Skeletal muscle satellite cell (primary cell): ENCODE measurements at regions not wholly inside any gene's neighbourhood (a gene's known extent, or its start where the extent isn't known, plus 50 kb on each side); places are given as distances from the start of the nearest gene placed in this dataset.
A peak's percentile ranks its signal among the peaks of the same experiment; 100 is the strongest.
"Not testable (repeated sequence)": the region's sequence is repeated elsewhere in the genome, so short reads cannot be mapped to it uniquely, and the experiment has no call there.

Experiments used
- H3K27me3 ChIP-seq: 2 replicates; pipeline ENCODE4 v1.7.0; 2013; ENCODE audit warnings: low read length; ENCODE audit not compliant: control insufficient read depth, insufficient read depth
- H3K36me3 ChIP-seq: 2 replicates; pipeline ENCODE4 v1.7.0; 2013; ENCODE audit warnings: mild to moderate bottlenecking, control low read depth, low read length; ENCODE audit not compliant: insufficient read depth
- H3K4me1 ChIP-seq: 2 replicates; pipeline ENCODE4 v1.7.0; 2013; ENCODE audit warnings: low read length; ENCODE audit not compliant: control insufficient read depth, insufficient read depth
- H3K4me2 ChIP-seq: 2 replicates; pipeline ENCODE4 v1.7.0; 2013; ENCODE audit warnings: mild to moderate bottlenecking, low read length
- H3K4me3 ChIP-seq: 2 replicates; pipeline ENCODE4 v1.7.0; 2013; ENCODE audit warnings: low read length
- H3K9ac ChIP-seq: 2 replicates; pipeline ENCODE4 v1.7.0; 2013; ENCODE audit warnings: mild to moderate bottlenecking, low read depth, low read length, moderate library complexity
- H3K9me3 ChIP-seq: replicated peaks from 2 replicates; pipeline ENCODE4 v1.7.0; 2013; ENCODE audit warnings: mild to moderate bottlenecking, control low read depth, low read length

DNA sequence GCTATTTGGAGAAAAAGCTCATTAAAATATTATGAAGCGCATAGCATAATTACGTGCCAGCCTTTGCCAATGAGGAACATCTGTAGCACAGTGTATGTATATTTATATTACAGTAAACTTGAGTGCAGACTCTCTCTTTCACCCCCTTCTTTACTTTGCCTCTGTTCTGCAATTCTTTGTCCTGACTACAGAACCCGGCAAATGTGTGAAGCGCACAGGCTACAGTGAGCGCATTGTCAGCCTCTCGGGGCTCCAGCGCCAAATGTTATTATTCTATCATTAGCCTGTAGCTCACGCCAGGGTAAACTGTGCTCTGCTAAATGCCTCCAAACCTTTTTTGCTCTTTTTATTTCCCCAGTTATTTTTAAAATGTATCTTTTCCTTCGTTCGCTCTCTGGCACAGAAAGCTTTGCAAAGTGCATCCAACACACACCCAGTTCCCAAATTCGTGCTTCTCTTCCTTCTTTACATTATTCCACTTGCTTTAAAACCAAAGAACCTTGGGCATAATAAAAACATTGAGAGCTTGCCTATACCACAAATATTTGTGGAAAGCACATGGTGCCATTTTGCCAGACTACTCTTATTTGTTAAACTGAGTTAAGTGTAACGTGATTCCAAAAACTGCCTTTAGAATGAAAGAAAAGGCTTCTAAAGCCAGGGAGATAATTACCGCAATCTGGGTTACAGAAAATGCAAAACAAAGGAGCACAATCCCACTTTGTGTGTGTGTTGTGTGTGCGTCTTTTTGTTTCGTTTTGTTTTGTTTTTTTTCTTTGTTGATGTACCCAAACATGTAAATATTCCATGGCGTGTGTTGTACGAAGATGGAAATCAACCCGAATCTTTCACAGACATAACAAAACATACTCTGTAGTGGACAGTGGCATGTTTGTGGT, 164.1 kb upstream of the MPDZ start:
- Histone ChIP-seq H3K36me3 (no peaks in the 10 kb centered on the region), H3K9ac (no peak overlapping the region), H3K4me3 (no peak overlapping the region), H3K27me3 (peaks cover 94% of the 10 kb centered on the region), H3K4me2 (no peak overlapping the region), H3K4me1 (no peaks in the 10 kb centered on the region), H3K9me3 (no peaks in the 10 kb centered on the region)

DNA sequence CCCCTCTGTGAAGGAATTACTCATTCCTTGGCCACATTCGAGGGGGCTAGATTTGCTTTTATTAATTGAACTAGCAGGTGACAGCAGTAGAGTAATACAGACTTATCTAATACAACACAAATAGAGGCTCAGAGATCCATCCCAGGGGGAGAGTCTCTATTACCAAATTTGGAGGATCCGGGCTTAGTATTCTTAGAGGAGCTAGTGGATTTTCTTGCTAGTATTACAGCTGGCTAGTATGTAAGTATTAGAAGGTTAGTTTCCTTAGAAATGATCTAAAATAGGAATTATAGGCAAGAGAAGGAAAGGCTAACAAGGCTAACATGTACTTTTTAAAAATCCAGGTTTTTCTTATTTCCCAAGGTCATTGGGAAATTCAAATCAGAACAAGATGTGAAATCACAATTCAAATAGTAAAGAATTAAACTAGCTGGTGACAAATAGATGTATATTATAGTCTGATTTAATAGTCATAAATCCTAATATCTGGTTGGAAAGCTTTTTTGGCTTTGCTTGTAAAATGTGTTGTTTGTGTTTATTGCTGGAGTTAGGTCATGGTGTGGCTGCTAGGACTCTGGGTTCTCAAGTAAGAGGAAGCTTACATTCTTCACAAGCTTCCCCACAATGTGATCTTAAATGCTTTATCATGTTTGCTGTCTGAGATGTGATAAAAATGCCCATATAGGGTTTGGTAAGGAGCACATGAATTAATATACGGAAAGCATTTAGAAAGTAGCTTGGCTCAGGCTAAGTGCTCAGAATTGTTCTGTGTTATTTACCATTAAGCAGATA, 160.4 kb upstream of the MPDZ start:
- Histone ChIP-seq H3K4me1 (no peaks in the 10 kb centered on the region), H3K9ac (no peak overlapping the region), H3K4me2 (no peak overlapping the region), H3K36me3 (no peaks in the 10 kb centered on the region), H3K27me3 (peaks cover 88% of the 10 kb centered on the region), H3K9me3 (no peaks in the 10 kb centered on the region), H3K4me3 (no peak overlapping the region)

DNA sequence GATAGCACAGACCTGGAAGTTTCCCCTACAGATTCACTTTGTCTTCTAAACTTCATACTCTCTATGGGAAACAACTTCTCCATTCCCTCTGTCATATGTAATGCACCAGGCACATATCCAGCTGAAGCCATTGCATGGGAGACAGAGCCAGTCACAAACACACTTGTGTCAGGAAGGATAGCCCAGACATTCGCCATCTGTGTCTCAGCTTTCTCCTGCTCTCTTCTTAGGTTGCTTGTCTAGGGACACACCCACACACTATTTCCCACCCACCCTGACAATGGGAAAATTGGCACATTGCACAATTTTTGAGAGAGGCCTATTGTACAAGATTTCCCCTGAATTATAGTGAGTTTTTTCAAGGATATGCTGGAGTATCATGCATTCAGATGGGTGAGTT, 158.4 kb upstream of the MPDZ start:
- no peaks in the 10 kb centered on the region for H3K9me3 ChIP-seq
- H3K36me3 ChIP-seq, result no peaks in the 10 kb centered on the region
- no peaks in the 10 kb centered on the region for H3K4me1 ChIP-seq
- H3K9ac ChIP-seq, result no peak overlapping the region
- H3K4me2 ChIP-seq, result no peak overlapping the region
- H3K4me3 ChIP-seq, result no peak overlapping the region
- peaks cover 81% of the 10 kb centered on the region for H3K27me3 ChIP-seq

DNA sequence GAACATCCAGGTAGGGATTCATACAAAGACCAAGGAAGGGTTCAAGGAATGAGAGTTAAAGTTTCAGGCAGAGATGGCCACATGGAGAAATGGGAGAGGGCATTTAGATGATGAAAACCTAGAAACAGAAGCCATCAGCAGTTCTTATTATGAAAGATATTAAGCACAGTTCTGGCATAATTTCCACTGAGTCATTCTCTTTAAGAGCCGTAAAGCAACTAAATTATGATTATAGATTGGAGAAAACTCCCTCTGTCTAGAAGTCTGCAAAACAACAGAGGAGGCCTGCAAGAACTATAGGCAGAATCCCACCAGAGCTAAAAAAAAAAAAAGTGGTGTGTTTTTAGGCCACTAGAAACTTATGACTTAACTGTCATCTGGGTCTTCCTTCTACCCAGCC, 157.1 kb upstream of the MPDZ start:
- Histone ChIP-seq H3K27me3 (peaks cover 77% of the 10 kb centered on the region), H3K4me2 (no peak overlapping the region), H3K36me3 (no peaks in the 10 kb centered on the region), H3K4me1 (no peaks in the 10 kb centered on the region), H3K4me3 (no peak overlapping the region), H3K9me3 (no peaks in the 10 kb centered on the region), H3K9ac (no peak overlapping the region)

DNA sequence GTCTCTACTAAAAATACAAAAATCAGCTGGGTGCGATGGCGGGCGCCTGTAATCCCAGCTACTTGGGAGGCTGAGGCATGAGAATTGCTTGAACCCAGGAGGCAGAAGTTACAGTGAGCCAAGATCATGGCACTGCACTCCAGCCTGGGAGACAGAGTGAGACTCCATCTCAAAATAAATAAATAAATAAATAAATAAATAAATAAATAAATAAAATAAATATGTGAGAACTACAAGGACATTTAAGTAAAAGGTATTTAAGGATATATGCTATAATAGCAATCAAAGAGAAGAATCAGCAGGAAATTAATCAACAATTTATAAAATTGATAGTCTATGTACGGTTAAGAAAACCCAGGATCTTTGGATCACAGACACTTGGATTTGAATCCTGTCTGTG, 154.0 kb upstream of the MPDZ start:
- H3K4me1 ChIP-seq, H3K9me3 ChIP-seq, H3K36me3 ChIP-seq, H3K4me3 ChIP-seq, H3K9ac ChIP-seq, H3K4me2 ChIP-seq: not testable (repeated sequence)
- peaks cover 79% of the 10 kb centered on the region for H3K27me3 ChIP-seq

DNA sequence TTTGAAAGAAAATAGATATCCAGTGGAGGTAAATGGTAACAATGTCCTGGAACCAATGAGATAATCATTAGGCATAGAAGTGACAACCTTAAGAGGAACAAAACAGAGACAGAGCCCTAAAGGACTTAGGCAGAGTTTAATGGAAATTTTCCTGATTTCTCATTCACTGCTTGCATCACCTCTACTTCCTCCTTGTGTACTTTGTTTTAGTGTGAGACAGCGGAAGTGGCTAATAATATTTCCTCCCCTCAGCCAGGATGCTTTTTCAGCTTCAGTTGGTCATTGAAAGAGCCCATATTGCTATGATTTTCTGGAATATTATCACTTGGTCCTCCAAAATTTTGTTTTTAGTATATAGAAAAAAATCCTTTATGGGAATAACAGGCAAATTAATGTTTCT, 153.4 kb upstream of the MPDZ start:
- H3K36me3 ChIP-seq, result no peaks in the 10 kb centered on the region
- no peak overlapping the region for H3K4me3 ChIP-seq
- H3K4me1 ChIP-seq, result no peaks in the 10 kb centered on the region
- peaks cover 79% of the 10 kb centered on the region for H3K27me3 ChIP-seq
- H3K9me3 ChIP-seq, result no peaks in the 10 kb centered on the region
- no peak overlapping the region for H3K4me2 ChIP-seq
- H3K9ac ChIP-seq, result no peak overlapping the region

DNA sequence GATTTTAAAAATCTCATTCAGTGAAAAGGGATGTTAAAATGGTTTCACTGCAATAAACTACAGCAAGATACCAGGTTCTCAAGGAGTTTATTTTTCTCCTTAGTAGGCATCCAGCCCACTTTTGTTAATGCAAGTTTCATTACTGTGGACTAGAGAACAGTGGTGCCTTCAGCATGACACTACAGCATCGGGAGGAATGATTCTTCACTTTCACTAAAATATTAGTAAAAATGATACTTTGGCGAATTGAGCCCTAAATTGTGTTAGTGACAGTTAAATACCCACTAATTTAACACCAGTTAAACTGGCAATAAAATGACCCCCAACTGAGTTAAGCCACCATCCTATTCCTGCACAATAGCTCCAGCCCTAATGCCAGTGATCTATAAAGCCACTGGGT, 152.2 kb upstream of the MPDZ start:
- H3K4me1 ChIP-seq, result no peaks in the 10 kb centered on the region
- H3K4me2 ChIP-seq, result no peak overlapping the region
- no peak overlapping the region for H3K9ac ChIP-seq
- peaks cover 78% of the 10 kb centered on the region for H3K27me3 ChIP-seq
- no peak overlapping the region for H3K4me3 ChIP-seq
- H3K36me3 ChIP-seq, result no peaks in the 10 kb centered on the region
- H3K9me3 ChIP-seq, result no peaks in the 10 kb centered on the region

DNA sequence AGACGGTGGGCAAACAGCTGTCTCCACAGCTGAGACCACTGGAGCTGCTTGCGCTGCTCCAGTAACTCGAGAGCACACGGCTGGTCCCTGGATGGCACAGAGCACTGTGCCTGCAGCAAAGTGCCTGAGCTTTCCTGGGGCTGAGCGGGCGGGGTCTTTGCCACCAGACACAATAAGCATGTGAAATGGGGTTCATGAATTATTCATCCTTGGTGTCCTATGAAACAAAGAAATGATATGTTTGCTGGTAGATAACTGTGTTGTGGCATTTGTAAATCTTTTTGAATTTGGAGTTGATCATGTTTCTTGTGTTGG, 151.7 kb upstream of the MPDZ start:
- no peaks in the 10 kb centered on the region for H3K9me3 ChIP-seq
- H3K9ac ChIP-seq, result no peak overlapping the region
- H3K4me1 ChIP-seq, result no peaks in the 10 kb centered on the region
- no peak overlapping the region for H3K4me3 ChIP-seq
- no peak overlapping the region for H3K4me2 ChIP-seq
- H3K36me3 ChIP-seq, result no peaks in the 10 kb centered on the region
- H3K27me3 ChIP-seq, result peaks cover 78% of the 10 kb centered on the region

DNA sequence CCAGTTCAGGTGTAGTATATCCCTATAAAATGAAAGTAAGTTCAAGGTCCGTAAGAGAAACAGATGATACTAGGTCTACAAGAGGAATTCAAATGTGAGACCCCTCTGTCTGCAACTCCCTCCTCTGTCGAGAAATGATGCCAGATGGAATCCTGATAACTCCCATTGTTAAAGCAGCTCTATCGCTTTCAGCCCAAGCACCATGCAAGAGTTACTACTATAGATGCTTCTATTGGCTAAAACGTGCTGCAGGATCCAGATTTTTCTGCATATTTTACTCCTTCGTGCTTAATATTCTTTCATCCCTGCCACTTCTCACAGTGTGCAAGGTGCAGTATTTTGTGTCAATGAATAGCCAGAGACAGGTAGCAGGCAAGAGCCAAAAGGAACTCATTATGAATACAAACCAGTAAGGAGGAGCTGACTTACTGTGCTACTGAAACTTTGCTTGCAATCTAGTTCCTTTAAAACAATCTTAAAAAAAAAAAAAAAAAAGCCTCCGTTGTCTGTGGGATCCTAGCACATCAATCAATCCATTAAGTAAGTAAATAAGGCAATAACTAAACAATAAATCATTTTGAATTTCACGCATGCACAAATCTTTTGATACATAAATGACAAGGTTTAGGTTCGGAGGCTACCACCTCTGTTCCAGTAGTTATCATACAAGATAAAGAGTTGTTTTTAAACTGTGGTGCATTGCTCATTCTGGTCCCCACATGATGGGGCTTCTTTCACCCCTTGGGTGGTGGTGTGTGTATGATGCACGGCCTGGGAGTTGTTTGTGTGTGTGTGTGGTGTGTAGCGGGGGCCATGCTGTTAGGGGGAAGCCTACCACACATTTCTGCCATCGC, 151.1 kb upstream of the MPDZ start:
- H3K4me2 ChIP-seq, result peak overlapping the region; percentile 40
- H3K4me3 ChIP-seq, result no peak overlapping the region
- no peaks in the 10 kb centered on the region for H3K4me1 ChIP-seq
- H3K36me3 ChIP-seq, result no peaks in the 10 kb centered on the region
- no peak overlapping the region for H3K9ac ChIP-seq
- H3K9me3 ChIP-seq, result no peaks in the 10 kb centered on the region
- peaks cover 80% of the 10 kb centered on the region for H3K27me3 ChIP-seq

DNA sequence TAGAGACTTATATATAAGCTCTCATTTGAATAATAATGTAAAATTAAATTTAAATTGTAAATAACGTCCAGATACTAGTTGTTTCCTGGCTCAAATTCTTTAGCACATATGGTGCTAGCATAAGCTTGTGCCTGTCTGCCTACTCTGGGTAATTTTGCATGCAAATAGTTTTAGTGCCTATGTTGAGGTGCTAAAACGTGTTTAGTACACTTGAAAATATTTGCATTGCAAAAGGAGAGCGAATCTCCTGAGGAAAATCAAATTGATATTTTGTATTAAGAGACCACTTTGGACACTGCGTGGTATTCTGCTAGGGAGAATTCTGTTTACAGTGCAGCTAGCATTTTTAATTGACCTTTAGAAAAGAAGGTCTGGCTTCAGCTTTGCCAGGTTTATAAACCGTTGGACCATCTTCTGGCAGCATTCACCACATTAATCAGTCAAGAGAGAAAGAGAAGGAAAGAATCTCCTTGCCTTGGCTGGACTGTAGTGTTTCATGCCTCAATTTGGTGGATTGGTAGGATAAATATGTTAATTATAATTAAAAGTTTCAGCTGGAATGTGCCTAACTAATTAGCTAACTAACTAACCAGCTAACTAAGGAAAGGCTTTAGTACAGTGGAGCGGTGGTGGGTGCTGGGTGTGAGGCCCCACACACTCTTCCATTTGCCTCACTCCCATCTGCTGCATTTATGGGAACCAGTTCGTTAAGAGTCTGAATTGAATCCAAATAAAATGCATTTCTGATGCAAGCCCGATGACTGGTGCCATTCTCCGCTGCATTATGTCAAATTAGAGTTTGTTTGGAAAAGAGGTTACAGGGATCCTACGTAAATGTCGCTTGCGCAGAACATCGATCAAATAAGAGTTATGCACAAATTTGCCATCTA, 150.1 kb upstream of the MPDZ start:
- no peak overlapping the region for H3K9ac ChIP-seq
- no peaks in the 10 kb centered on the region for H3K9me3 ChIP-seq
- peaks cover 76% of the 10 kb centered on the region for H3K27me3 ChIP-seq
- no peaks in the 10 kb centered on the region for H3K36me3 ChIP-seq
- H3K4me2 ChIP-seq, result peak overlapping the region; percentile 40
- no peaks in the 10 kb centered on the region for H3K4me1 ChIP-seq
- H3K4me3 ChIP-seq, result no peak overlapping the region
